Activated naive CD8-positive, alpha-beta T cell treated with anti-CD3 and anti-CD28 coated beads for 36 hours (primary cell): ENCODE measurements at regions not wholly inside any gene's neighbourhood (a gene's known extent, or its start where the extent isn't known, plus 50 kb on each side); places are given as distances from the start of the nearest gene placed in this dataset.

ENCODE experiments used
- DNase-seq: peaks from one replicate; pipeline ENCODE4 v3.0.0; 2021
- H3K27ac Mint-ChIP-seq: one replicate; pipeline ENCODE4 v1.8.0; 2022; ENCODE audit warnings: mild to moderate bottlenecking, moderate library complexity, mixed read lengths
- H3K27me3 Mint-ChIP-seq: one replicate; pipeline ENCODE4 v1.8.0; 2022; ENCODE audit warnings: mild to moderate bottlenecking, mixed read lengths
- H3K36me3 Mint-ChIP-seq: one replicate; pipeline ENCODE4 v1.8.0; 2021; ENCODE audit warnings: mild to moderate bottlenecking, mixed read lengths
- H3K4me1 Mint-ChIP-seq: one replicate; pipeline ENCODE4 v1.8.0; 2021; ENCODE audit warnings: mixed read lengths
- H3K4me3 Mint-ChIP-seq: one replicate; pipeline ENCODE4 v1.8.0; 2022; ENCODE audit warnings: mild to moderate bottlenecking, moderate library complexity, mixed read lengths
- H3K9me3 Mint-ChIP-seq: one replicate; pipeline ENCODE4 v1.8.0; 2022; ENCODE audit warnings: mixed read lengths

DNA sequence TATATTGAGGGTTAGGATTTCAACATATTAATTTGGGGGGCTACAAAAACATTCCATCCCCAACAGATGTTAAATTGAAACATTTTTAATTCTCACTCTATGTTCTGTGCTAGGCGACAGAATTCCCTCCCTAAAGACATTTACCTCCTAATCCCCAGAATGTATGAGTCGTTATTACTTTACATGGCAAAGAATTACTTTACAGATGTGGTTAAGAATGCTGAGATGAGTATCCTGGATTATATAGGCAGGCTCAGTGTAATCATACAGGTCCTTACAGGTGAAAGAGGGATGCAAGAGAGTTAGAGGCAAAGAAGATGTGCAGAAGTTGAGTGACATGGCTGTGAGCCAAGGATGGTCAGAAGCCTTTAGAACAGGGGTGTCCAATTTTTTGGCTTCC, 974.1 kb upstream of the ACVR2A start:
- H3K27ac Mint-ChIP-seq = no peak overlapping the region
- no peaks in the 10 kb centered on the region for H3K9me3 Mint-ChIP-seq
- no peaks in the 10 kb centered on the region for H3K4me1 Mint-ChIP-seq
- no peaks in the 10 kb centered on the region for H3K36me3 Mint-ChIP-seq
- no peak overlapping the region for H3K4me3 Mint-ChIP-seq
- no peak for DNase-seq
- no peaks in the 10 kb centered on the region for H3K27me3 Mint-ChIP-seq

DNA sequence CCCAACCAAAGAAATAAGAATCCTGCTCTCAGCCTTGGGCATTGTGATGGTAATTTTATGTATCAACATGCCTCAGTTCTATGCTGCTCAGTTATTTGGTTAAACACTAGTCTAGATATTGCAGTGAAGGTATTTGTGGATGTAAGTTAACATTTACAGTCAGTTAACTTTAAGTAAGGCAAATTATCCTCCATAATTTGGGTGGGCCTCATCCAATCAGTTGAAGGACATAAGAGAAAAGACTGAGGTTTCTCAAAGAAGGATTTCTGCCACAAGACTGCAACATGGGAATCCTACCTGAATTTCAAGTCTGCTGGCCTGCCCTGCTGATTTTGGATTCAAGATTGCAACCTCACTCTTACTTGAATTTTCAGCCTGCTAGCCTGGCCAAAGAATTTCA, 975.5 kb upstream of the ACVR2A start:
- H3K4me1 Mint-ChIP-seq = no peaks in the 10 kb centered on the region
- H3K36me3 Mint-ChIP-seq = no peaks in the 10 kb centered on the region
- no peak overlapping the region for H3K27ac Mint-ChIP-seq
- no peak for DNase-seq
- H3K9me3 Mint-ChIP-seq = no peaks in the 10 kb centered on the region
- no peak overlapping the region for H3K4me3 Mint-ChIP-seq
- H3K27me3 Mint-ChIP-seq = no peaks in the 10 kb centered on the region

DNA sequence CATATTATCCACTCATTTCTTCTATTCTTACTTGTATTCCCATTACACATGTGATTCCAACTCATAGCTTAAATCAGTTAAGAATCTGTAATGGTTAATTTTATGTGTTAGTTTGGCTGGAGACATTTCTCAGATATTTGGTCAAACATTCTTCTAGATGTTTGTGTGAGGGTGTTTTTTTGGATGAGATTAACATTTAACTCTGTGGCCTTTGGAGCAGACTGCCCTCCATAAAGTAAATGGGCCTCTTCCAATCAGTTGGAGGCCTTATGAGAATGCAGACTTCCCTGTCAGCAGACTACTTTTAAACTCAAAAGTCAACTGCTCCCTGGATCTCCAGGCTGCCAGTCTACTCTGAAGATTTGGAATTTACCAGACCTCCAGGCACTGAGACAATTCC, 976.8 kb upstream of the ACVR2A start:
- DNase-seq = no peak
- Mint-ChIP-seq H3K36me3 (no peaks in the 10 kb centered on the region), H3K27ac (no peak overlapping the region), H3K27me3 (no peaks in the 10 kb centered on the region), H3K4me3 (no peak overlapping the region), H3K4me1 (no peaks in the 10 kb centered on the region), H3K9me3 (peaks cover 2% of the 10 kb centered on the region)

DNA sequence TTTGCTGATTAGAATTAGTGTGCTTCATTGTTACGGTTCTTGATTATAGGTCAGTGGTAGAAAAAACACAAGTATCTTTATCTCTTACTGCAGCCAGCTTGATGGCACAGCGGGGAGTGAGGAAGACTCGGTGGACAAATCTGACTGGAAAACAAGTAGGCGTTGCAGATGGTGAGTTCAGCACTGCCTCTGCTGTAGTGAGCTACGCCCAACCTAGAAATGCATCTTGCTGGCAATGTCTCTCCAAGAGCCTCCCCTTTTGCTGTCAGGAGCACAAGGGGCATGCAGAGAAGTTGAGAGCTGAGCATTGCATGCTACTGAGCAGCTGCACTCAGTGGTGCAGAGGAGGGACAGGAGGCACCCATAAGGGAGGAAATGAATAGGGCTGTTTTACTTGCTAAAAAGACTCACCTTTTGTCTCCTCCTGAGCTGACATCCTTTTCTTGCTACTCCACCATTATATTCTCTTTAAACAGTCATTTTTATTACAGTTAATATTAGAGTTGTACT, 977.3 kb upstream of the ACVR2A start:
- H3K27ac Mint-ChIP-seq = no peak overlapping the region
- H3K9me3 Mint-ChIP-seq = peaks cover 2% of the 10 kb centered on the region
- H3K4me3 Mint-ChIP-seq = no peak overlapping the region
- no peaks in the 10 kb centered on the region for H3K4me1 Mint-ChIP-seq
- no peak for DNase-seq
- no peaks in the 10 kb centered on the region for H3K27me3 Mint-ChIP-seq
- no peaks in the 10 kb centered on the region for H3K36me3 Mint-ChIP-seq

DNA sequence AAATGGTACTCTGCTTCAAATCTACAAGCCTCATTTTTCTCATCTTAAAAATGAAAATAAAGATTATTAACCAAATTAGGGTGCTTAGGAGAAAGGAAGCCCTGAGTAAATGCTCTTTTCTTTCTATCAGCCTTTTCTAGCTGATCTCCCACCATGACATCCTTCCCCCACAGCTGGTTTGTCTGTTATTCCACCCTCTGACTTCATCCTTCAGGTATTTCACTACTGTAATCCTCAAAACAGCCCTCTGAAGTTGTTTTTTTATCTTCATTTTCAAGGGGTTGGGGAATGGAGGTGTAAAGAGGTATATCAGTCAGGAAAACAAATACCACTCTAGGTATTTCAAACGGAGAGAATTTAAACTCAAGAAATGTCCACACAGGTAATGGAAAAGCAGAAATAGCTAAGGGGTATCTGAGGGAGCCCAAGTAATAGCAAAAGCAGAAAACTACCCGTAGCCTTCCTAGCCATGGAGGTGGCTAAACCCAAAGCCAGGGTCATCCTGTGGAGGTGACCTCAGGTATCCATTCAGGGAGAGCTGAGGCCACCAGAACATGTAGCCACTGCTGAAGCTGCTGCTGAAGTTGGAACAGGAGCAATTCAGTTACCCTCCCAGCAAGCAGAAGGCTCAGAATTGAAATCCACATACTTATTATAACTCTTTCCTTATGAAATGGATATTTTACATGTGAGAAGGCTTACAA, 990.9 kb upstream of the ACVR2A start:
- Mint-ChIP-seq H3K27ac (no peak overlapping the region), H3K27me3 (no peaks in the 10 kb centered on the region), H3K36me3 (no peaks in the 10 kb centered on the region), H3K4me1 (no peaks in the 10 kb centered on the region), H3K9me3 (no peaks in the 10 kb centered on the region), H3K4me3 (no peak overlapping the region)
- DNase-seq = no peak

DNA sequence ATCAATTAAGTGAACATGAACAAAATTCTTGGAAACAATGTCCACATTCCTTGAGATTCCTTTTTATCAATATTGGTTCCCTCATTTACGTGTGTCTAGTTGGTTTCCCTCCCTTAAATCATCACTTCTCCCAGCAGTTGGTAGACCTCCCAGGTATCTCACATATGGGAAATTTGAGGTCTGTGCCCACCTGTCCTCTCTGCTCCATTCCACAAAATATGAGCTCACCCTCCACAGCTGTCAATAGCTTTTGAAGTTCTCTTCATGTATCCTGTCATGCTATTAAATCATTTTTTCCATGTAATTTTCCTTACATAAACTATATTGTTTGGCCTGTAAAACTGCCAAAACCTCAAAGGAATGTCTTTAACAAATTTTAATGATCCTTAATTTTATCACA, 992.2 kb upstream of the ACVR2A start:
- H3K4me3 Mint-ChIP-seq = no peak overlapping the region
- H3K9me3 Mint-ChIP-seq = no peaks in the 10 kb centered on the region
- H3K36me3 Mint-ChIP-seq = no peaks in the 10 kb centered on the region
- H3K4me1 Mint-ChIP-seq = no peaks in the 10 kb centered on the region
- no peaks in the 10 kb centered on the region for H3K27me3 Mint-ChIP-seq
- no peak overlapping the region for H3K27ac Mint-ChIP-seq
- DNase-seq = no peak

DNA sequence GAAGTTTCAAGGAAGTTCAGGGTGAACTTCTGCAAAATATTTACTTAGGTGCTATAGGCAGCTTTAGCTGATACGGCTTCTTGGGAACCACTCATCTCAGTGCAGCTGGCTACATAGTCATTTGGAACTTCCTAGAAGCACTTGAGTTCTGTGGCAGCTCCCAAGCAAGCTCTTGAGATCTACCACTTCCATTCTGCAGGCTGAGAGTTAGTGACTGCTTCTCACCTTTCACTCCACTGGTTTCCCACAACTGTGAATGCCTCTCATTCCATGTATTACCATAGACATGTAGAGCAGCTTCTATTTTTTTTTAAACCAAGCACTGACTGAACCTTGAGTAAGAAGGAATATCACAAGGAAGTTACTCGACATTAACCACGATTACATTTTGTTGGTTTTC, 994.1 kb upstream of the ACVR2A start:
- DNase-seq = no peak
- no peak overlapping the region for H3K27ac Mint-ChIP-seq
- no peaks in the 10 kb centered on the region for H3K27me3 Mint-ChIP-seq
- no peaks in the 10 kb centered on the region for H3K36me3 Mint-ChIP-seq
- no peak overlapping the region for H3K4me3 Mint-ChIP-seq
- H3K9me3 Mint-ChIP-seq = no peaks in the 10 kb centered on the region
- no peaks in the 10 kb centered on the region for H3K4me1 Mint-ChIP-seq

DNA sequence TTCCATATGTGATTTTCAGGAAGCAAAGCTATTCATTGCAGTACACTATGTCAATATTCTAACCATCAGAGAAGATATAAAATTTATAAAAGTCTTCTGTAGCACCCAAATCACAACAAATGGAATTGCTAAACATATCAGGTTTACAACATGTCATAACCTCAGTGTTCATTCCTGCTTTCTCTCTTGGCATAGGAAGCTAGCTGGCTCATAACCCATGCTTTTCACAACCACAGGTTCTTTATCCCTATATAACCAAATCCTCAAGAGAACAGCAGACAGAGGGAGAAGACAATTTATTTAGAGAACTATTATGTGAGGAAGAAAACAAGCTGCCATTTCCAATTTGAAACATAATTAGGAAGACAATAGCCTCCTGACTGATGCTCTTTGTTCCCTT, 997.0 kb upstream of the ACVR2A start:
- no peak overlapping the region for H3K4me3 Mint-ChIP-seq
- no peaks in the 10 kb centered on the region for H3K36me3 Mint-ChIP-seq
- H3K4me1 Mint-ChIP-seq = no peaks in the 10 kb centered on the region
- H3K9me3 Mint-ChIP-seq = no peaks in the 10 kb centered on the region
- H3K27me3 Mint-ChIP-seq = no peaks in the 10 kb centered on the region
- no peak overlapping the region for H3K27ac Mint-ChIP-seq
- DNase-seq = no peak

DNA sequence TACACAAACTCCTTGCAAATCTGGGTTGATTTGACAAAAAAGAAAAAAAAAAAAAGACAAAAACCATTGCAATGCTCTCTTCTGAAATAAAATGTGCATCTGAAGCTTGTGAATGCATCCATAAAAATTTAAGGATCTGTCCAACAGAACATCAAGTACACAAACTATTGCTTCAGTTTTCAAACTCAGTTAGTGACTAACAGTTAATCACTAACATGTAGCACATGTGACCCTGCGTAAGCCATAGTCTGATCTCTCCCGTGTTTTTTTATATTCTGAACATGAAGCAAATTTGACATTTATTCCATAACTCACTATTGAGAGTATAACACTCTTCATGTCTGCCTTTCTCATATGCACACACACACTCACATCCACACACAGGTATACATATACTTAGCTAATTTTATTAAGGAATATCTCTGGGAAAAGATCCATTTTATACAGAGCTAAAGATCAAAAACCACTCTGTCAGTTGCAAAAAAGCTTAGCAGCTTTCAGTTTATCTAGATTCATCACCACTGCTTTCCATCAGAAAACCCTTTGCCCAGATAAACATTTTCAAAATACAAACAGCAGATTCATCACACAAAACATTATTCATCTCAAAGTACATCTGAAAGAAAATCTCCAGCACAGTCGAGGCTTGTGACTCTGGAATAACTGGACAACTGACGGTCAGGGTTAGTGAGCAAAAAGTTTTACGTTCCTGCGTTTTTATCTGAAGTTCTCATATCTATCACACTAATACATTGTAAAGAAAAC, 1000.4 kb upstream of the ACVR2A start:
- H3K36me3 Mint-ChIP-seq = no peaks in the 10 kb centered on the region
- no peak overlapping the region for H3K27ac Mint-ChIP-seq
- H3K27me3 Mint-ChIP-seq = no peaks in the 10 kb centered on the region
- H3K4me3 Mint-ChIP-seq = no peak overlapping the region
- no peak for DNase-seq
- H3K4me1 Mint-ChIP-seq = no peaks in the 10 kb centered on the region
- H3K9me3 Mint-ChIP-seq = no peaks in the 10 kb centered on the region

DNA sequence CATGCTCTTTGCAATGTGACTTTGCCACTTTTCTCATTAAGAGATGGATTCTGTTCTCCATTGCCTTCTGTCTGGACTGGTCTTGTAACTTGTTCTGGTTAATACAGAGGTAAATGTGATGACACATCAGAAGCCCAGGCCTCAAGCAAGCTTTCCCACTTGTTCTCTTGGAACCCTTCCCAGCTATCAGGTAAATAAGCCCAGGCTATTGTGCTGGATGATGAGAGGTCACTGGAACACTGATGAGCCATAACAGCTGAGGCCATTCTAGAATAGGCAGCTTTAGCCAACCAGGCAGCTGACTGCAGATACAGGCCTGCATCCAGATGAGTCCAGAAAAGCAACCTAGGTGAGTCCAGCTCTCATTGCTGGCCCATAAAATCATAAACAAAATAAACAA, 1007.0 kb upstream of the ACVR2A start:
- H3K27ac Mint-ChIP-seq = no peak overlapping the region
- no peaks in the 10 kb centered on the region for H3K27me3 Mint-ChIP-seq
- no peaks in the 10 kb centered on the region for H3K9me3 Mint-ChIP-seq
- no peak overlapping the region for H3K4me3 Mint-ChIP-seq
- no peaks in the 10 kb centered on the region for H3K36me3 Mint-ChIP-seq
- H3K4me1 Mint-ChIP-seq = no peaks in the 10 kb centered on the region
- DNase-seq = no peak

DNA sequence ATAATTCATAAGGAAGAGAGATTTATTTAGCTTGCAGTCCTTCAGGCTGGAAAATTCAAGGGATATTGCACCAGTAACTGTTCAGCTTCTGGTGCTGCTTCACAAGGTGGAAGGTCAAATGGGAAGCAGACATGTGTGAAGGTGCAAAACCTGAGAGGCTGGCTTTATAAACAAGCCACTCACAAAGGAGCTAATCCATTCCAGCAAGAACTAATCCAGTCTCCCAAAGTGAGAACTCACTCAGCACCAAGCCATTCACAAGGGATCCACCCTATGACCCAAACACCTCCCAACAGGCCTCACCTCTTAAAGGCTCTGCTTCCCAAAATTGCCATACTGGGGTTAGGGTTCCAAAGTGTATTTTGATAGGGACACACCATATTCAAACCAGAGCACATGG, 1018.4 kb upstream of the ACVR2A start:
- no peak overlapping the region for H3K4me3 Mint-ChIP-seq
- H3K9me3 Mint-ChIP-seq = no peaks in the 10 kb centered on the region
- no peak overlapping the region for H3K27ac Mint-ChIP-seq
- DNase-seq = no peak
- no peaks in the 10 kb centered on the region for H3K4me1 Mint-ChIP-seq
- H3K36me3 Mint-ChIP-seq = no peaks in the 10 kb centered on the region
- no peaks in the 10 kb centered on the region for H3K27me3 Mint-ChIP-seq

DNA sequence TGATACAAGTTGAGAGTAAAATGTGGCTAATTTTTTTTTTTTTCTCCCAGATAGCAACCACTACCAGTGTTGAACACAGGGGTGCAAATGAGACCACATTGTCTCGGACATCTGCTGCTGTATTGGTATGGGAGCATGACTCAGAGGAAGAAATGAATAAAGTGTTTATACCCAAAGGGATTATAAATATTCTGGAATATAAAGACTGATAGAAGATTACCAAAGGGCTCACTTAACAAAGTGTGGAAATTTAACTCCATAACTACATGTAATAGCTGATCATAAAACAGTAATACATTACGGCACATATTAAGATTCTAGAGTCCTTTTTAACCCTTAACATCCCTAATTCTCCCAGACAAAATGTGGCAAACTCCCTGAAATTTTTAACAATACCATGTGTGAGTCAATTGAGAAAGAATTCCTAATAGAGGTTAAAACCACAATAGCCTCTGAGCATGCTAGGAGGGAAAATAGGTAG, 1023.0 kb upstream of the ACVR2A start:
- no peak for DNase-seq

DNA sequence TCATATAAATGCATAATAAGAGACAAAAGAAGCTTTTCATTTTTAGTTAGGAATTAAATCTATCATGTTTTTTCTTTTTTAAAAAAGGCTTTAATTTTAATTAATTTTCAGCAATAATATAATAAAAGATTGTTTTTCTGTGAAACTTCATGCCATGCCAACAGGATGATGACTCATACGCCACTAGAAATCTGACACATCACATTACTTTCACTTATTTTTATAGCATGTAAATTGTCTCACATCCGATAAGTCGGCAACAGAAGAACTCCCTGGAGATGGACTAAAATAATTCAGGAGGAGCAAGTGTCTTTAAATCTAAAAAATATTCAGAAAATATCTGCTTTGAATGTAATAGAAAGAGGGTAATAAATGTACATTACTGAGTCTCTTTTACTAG, 1024.2 kb upstream of the ACVR2A start:
- no peak for DNase-seq
- H3K27me3 Mint-ChIP-seq = no peaks in the 10 kb centered on the region
- H3K27ac Mint-ChIP-seq = no peak overlapping the region
- H3K4me3 Mint-ChIP-seq = no peak overlapping the region
- peaks cover 1% of the 10 kb centered on the region for H3K9me3 Mint-ChIP-seq
- H3K36me3 Mint-ChIP-seq = no peaks in the 10 kb centered on the region
- no peaks in the 10 kb centered on the region for H3K4me1 Mint-ChIP-seq

More for the DNA sequence above, 1023.0 kb upstream of the ACVR2A start:
- H3K27ac Mint-ChIP-seq = no peak overlapping the region
- H3K4me3 Mint-ChIP-seq = no peak overlapping the region
- H3K36me3 Mint-ChIP-seq = no peaks in the 10 kb centered on the region
- no peaks in the 10 kb centered on the region for H3K27me3 Mint-ChIP-seq
- H3K9me3 Mint-ChIP-seq = no peaks in the 10 kb centered on the region
- H3K4me1 Mint-ChIP-seq = no peaks in the 10 kb centered on the region

DNA sequence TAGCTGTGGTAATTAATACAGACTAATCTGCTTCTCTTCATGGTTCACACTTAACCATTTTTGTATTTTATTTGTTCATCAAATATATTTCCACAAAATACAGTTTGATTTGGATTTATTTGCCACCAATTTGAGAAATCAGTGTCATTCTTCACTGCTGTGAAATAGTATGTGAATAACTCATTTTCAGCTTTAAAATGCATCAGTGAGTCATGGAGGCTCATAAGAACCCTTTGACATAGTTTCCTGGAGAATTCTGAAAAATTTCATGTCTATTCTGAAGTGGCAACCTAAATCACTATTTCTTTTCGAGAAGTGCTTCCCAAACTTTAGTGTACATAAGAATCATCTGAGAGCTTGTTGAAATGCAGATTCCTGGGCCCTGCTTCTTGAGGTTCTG, 1026.7 kb upstream of the ACVR2A start:
- Mint-ChIP-seq H3K36me3 (no peaks in the 10 kb centered on the region), H3K9me3 (peaks cover 3% of the 10 kb centered on the region), H3K4me1 (no peaks in the 10 kb centered on the region), H3K27ac (no peak overlapping the region), H3K4me3 (no peak overlapping the region), H3K27me3 (no peaks in the 10 kb centered on the region)
- no peak for DNase-seq

DNA sequence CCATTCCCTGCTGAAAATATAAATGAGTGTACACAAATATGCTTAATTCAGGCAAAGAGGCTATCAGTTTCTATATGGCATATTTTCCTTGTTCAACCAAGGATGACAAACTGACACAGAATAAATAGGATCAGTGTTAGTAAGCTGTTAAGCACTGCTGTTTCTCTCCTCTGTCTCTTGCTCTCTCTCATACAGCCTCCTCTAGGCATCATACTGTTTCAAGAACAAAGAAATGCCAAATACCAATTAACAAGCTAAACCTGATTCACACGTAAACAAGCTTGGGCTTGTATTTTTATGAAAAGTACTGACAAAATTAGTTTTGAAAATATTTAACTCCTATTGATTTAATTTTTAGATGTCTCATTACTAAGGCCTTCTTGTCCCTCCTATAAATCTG, 1027.2 kb upstream of the ACVR2A start:
- Mint-ChIP-seq H3K4me1 (no peaks in the 10 kb centered on the region), H3K36me3 (no peaks in the 10 kb centered on the region), H3K4me3 (no peak overlapping the region), H3K9me3 (peaks cover 4% of the 10 kb centered on the region), H3K27ac (no peak overlapping the region), H3K27me3 (no peaks in the 10 kb centered on the region)
- DNase-seq = no peak

DNA sequence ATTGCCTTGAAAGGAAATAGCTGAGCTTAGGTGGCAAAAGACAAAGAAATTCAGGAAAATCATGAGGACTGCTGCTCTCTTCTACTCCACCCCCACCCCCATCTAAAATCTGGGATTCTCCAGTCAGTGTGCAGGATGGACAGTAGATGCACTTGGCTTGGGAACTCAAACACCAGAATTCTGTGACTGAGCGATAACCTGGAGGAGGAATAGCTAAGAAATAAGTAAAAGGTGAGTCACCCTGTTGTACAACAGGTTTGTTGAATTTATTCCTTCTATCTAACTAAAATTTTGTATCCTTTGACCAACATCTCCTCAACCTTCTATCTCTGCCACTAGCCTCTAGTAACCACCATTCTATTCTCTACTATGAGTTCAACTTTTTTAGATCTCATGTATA, 1029.9 kb upstream of the ACVR2A start:
- no peaks in the 10 kb centered on the region for H3K4me1 Mint-ChIP-seq
- no peaks in the 10 kb centered on the region for H3K27me3 Mint-ChIP-seq
- no peak overlapping the region for H3K27ac Mint-ChIP-seq
- H3K9me3 Mint-ChIP-seq = peaks cover 6% of the 10 kb centered on the region
- H3K4me3 Mint-ChIP-seq = no peak overlapping the region
- DNase-seq = no peak
- H3K36me3 Mint-ChIP-seq = no peaks in the 10 kb centered on the region
